MM.1S (cell line): ENCODE measurements at regions not wholly inside any gene's neighbourhood (a gene's known extent, or its start where the extent isn't known, plus 50 kb on each side); places are given as distances from the start of the nearest gene placed in this dataset.

ENCODE experiments used
- DNase-seq: peaks from one replicate; pipeline ENCODE4 v3.0.0-alpha.2; 2015
- H2AFZ ChIP-seq: fragments of 300-600 bp; sonication (generic); 2 replicates; pipeline ENCODE4 v1.6.0; 2016; ENCODE audit warnings: antibody characterized with exemption, low read length
- H3F3A ChIP-seq: fragments of 300-600 bp; sonication (generic); 2 replicates; pipeline ENCODE4 v1.6.1; 2016; ENCODE audit warnings: mild to moderate bottlenecking, antibody characterized with exemption, low read length, moderate library complexity, mixed read lengths; ENCODE audit not compliant: insufficient read depth
- H3K27ac ChIP-seq: fragments of 300-600 bp; sonication (generic); 2 replicates; pipeline ENCODE4 v1.5.1; 2016; ENCODE audit warnings: mild to moderate bottlenecking, low read length
- H3K27me3 ChIP-seq: fragments of 300-600 bp; sonication (generic); replicated peaks from 2 replicates; pipeline ENCODE4 v1.6.0; 2016; ENCODE audit warnings: low read length; ENCODE audit not compliant: insufficient read depth
- H3K36me3 ChIP-seq: fragments of 300-600 bp; sonication (generic); replicated peaks from 2 replicates; pipeline ENCODE4 v1.6.1; 2016; ENCODE audit warnings: mild to moderate bottlenecking, low read length, mixed read lengths; ENCODE audit not compliant: insufficient read depth
- H3K4me1 ChIP-seq: fragments of 300-600 bp; sonication (generic); 2 replicates; pipeline ENCODE4 v1.6.1; 2016; ENCODE audit warnings: low read length, mixed read lengths
- H3K4me2 ChIP-seq: fragments of 300-600 bp; sonication (generic); 2 replicates; pipeline ENCODE4 v1.6.0; 2016; ENCODE audit warnings: low read depth, low read length
- H3K4me3 ChIP-seq: fragments of 300-600 bp; sonication (generic); 2 replicates; pipeline ENCODE4 v1.5.1; 2016; ENCODE audit warnings: low read length, mixed read lengths
- H3K79me2 ChIP-seq: fragments of 300-600 bp; sonication (generic); 2 replicates; pipeline ENCODE4 v1.6.1; 2016; ENCODE audit warnings: mixed run types, low read length, mixed read lengths
- H3K9ac ChIP-seq: fragments of 300-600 bp; sonication (generic); 2 replicates; pipeline ENCODE4 v1.6.1; 2016; ENCODE audit warnings: low read length, mixed read lengths
- H3K9me2 ChIP-seq: fragments of 300-600 bp; sonication (generic); replicated peaks from 2 replicates; pipeline ENCODE4 v1.6.1; 2016; ENCODE audit warnings: mild to moderate bottlenecking, low read length, mixed read lengths; ENCODE audit not compliant: insufficient read depth
- H3K9me3 ChIP-seq: fragments of 300-600 bp; sonication (generic); replicated peaks from 2 replicates; pipeline ENCODE4 v1.6.1; 2016; ENCODE audit warnings: mild to moderate bottlenecking, low read length, mixed read lengths; ENCODE audit not compliant: insufficient read depth
- H4K20me1 ChIP-seq: fragments of 300-600 bp; sonication (generic); 2 replicates; pipeline ENCODE4 v1.6.1; 2016; ENCODE audit warnings: mild to moderate bottlenecking, low read length, moderate library complexity, mixed read lengths; ENCODE audit not compliant: insufficient read depth
- EZH2 ChIP-seq: fragments of 300-600 bp; sonication (generic); optimal IDR thresholded peaks from 2 replicates; pipeline ENCODE3; 2017; ENCODE audit warnings: low read depth, mild to moderate bottlenecking, antibody characterized with exemption, low read length, mixed read lengths
- EZH2phosphoT487 ChIP-seq: fragments of 300-600 bp; sonication (generic); IDR thresholded peaks from 2 replicates; pipeline ENCODE4 v1.6.1; 2018; ENCODE audit warnings: antibody characterized with exemption, low read length
- TF ChIP-seq, protein P1 (sequence below): fragments of 300-600 bp; sonication (generic); IDR thresholded peaks from 2 replicates; pipeline ENCODE4 v1.5.1; 2016; ENCODE audit warnings: antibody characterized with exemption, low read length, mixed read lengths

DNA sequence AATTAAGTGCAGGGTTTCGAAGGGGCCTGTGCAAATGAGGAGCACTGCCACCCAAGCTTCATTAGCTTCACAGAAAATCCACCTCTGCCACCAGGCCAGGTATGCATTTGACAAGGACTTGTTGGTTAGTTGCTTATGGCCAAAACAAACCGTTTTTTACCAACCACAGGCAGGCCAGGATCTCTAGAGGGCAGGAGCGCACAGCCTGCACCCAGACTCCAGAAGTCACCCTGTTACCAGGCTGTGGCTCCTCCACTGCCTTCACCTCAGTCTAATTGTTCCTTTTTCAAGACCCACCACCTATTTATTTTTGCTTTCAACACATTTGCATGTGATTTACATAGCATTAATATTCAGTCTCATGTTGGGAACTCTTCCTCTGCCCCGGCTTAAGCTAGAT is 78.3 kb upstream of the HSPA9 start:
- no peaks in the 10 kb centered on the region for H3K9me2 ChIP-seq
- H3K36me3 ChIP-seq: no peaks in the 10 kb centered on the region
- H3K4me3 ChIP-seq: no peak overlapping the region
- H4K20me1 ChIP-seq: peaks cover 3% of the 10 kb centered on the region; the same call in 1 of the 2 replicates
- TF ChIP-seq, protein P1, sequence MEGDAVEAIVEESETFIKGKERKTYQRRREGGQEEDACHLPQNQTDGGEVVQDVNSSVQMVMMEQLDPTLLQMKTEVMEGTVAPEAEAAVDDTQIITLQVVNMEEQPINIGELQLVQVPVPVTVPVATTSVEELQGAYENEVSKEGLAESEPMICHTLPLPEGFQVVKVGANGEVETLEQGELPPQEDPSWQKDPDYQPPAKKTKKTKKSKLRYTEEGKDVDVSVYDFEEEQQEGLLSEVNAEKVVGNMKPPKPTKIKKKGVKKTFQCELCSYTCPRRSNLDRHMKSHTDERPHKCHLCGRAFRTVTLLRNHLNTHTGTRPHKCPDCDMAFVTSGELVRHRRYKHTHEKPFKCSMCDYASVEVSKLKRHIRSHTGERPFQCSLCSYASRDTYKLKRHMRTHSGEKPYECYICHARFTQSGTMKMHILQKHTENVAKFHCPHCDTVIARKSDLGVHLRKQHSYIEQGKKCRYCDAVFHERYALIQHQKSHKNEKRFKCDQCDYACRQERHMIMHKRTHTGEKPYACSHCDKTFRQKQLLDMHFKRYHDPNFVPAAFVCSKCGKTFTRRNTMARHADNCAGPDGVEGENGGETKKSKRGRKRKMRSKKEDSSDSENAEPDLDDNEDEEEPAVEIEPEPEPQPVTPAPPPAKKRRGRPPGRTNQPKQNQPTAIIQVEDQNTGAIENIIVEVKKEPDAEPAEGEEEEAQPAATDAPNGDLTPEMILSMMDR: peak; percentile 58
- TF ChIP-seq EZH2: no peak
- peaks cover 59% of the 10 kb centered on the region for H3K27me3 ChIP-seq
- H2AFZ ChIP-seq: no peak overlapping the region
- H3K79me2 ChIP-seq: no peaks in the 10 kb centered on the region
- H3K4me2 ChIP-seq: peak overlapping the region; percentile 75
- H3K4me1 ChIP-seq: peaks cover 17% of the 10 kb centered on the region
- no peak overlapping the region for H3K9ac ChIP-seq
- peak; percentile 61 for DNase-seq
- peaks cover 13% of the 10 kb centered on the region for H3F3A ChIP-seq
- H3K9me3 ChIP-seq: no peaks in the 10 kb centered on the region
- H3K27ac ChIP-seq: no peak overlapping the region

DNA sequence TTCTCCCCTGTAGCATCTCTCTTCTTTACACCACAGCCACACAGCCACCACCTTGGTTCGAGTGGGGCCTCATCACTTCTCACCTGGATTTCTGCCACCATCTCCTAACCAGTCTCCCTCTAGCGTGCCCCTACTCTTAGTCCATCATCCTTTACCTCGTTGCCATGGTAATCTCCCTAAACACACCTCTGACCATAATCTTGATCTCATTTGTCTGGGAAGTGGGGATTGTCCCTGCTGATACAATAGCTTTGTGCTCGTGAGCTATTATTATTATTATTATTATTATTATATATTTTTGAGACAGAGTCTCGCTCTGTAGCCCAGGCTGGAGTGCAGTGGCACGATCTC is 76.5 kb upstream of the HSPA9 start:
- Histone ChIP-seq H2AFZ (no peak overlapping the region), H3K9ac (no peak overlapping the region), H3F3A (peaks cover 13% of the 10 kb centered on the region), H3K9me3 (no peaks in the 10 kb centered on the region), H3K4me2 (no peak overlapping the region), H3K27ac (no peak overlapping the region), H3K4me3 (no peak overlapping the region), H4K20me1 (peaks cover 3% of the 10 kb centered on the region; the same call in 1 of the 2 replicates), H3K4me1 (peaks cover 17% of the 10 kb centered on the region), H3K9me2 (no peaks in the 10 kb centered on the region), H3K36me3 (no peaks in the 10 kb centered on the region), H3K79me2 (no peaks in the 10 kb centered on the region), H3K27me3 (peaks cover 62% of the 10 kb centered on the region)
- TF ChIP-seq, protein P1: no peak
- no peak for TF ChIP-seq EZH2
- TF ChIP-seq EZH2phosphoT487: no peak
- no peak for DNase-seq

DNA sequence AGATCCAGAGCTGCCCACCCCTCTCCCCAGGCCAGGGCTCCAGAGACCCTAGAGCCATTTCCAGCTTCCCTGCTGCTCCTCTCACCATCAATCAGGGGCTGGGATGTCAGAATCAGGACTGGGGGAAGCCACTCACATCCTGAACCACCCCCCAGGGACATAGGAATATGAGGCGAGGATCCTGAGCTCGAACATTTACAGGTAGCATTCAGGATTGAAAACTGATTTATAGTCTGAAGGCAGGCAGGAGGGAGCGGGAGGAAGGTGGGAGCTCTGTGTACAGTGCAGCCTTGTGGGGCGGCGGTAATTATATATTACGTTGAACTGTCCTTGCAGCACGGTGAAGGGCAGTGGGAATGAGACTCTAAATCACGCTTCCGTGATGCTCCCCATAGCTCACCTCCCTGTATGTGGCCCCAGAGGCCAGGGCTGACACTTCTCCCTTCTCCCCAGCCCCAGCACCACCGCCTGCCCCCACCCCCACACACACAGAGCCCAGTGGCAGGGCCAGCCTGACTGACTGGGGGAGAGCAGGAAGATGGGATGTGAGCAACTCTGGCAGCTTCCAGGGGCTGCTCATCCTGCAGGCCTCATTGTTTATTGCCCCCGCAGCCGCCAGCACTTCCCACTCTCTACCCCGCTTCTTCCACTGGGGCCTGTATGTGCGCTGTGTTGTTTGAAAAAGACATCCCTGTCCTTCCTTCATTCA is 76.0 kb upstream of the HSPA9 start:
- DNase-seq: no peak
- H3K27ac ChIP-seq: no peak overlapping the region
- H4K20me1 ChIP-seq: peaks cover 3% of the 10 kb centered on the region; the same call in 1 of the 2 replicates
- H2AFZ ChIP-seq: no peak overlapping the region
- peaks cover 17% of the 10 kb centered on the region for H3K4me1 ChIP-seq
- H3K4me3 ChIP-seq: no peak overlapping the region
- TF ChIP-seq EZH2 (no peak), EZH2phosphoT487 (no peak)
- TF ChIP-seq, protein P1: no peak
- H3K27me3 ChIP-seq: peaks cover 57% of the 10 kb centered on the region
- H3K9me2 ChIP-seq: no peaks in the 10 kb centered on the region
- H3K9ac ChIP-seq: no peak overlapping the region
- peaks cover 13% of the 10 kb centered on the region for H3F3A ChIP-seq
- H3K36me3 ChIP-seq: no peaks in the 10 kb centered on the region
- no peaks in the 10 kb centered on the region for H3K79me2 ChIP-seq
- no peak overlapping the region for H3K4me2 ChIP-seq
- H3K9me3 ChIP-seq: no peaks in the 10 kb centered on the region
